GM19467 (cell line): ENCODE measurements at regions not wholly inside any gene's neighbourhood (a gene's known extent, or its start where the extent isn't known, plus 50 kb on each side); places are given as distances from the start of the nearest gene placed in this dataset.

Experiments
- ATAC-seq: cut with Tn5 transposase; IDR thresholded peaks from one replicate; pipeline ENCODE4 v1.9.1; 2021; ENCODE audit warnings: mild to moderate bottlenecking, moderate library complexity; ENCODE audit not compliant: unreplicated experiment

DNA sequence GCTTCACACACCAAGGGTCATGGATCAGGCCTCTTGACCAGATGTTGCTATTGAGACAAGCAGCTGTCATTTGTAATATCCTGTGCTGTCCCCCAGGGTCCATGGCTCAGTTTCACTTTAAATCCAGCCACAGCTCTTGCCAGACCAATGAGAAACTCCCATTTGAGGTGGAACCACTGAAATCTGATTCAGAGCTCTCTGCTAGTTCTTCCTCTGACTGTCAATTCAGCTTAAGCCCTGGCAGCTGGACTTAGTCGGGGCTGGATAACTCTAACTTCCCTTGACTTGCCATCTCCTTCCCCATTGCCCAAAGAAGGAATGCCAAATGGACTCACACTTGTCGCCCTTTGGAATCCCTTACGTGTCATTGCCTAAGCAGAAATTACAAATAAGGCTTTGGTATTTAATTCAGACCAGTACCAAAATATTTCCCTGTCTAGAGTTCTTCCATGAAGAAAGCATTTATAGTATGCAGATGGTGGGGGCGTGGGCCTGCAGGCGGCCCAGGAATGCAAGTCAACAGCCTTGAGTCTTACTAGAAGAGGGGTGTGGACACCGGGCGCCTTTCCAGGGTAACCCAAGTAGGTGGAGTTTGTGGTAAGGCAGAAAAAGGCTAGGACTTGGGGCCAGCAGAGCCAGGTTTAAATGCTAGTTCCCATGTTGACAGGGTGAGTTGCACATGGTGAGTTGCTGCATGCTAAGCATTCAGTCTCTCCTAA is 96.9 kb upstream of the TMPO start:
- ATAC-seq, result peak; percentile 75

DNA sequence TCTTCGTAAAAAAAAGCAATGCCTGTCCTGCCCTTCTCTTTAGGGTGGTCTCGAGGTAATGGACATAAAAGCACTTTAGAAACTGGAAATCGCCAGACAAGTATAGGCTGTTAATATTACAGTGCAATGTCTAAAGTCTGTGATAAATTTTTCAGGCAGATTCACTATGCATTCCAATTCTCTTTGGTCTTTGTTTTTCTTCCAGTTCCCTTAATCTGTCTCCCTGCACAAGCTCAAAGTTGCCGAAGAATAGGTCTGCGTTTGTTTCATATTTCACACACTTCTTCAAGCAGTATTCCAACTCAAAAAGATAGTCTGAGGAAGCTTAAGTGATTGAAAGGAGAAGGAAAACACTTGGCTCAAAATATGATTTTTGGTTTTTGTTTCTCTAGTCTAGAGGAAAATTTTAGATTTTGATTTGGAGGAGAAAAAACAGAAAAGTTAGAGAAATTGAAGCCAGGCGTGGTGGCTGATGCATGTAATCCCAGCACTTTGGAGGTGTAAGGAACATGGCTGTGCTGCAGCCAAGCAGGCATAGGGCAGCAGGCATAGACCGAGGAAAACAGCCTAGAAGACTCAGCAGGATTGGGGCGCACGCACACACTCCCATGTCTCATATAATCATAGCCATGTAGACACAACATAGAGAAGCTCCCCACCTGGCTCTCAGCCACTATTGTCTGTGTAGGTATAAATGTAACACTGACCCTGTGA is 96.2 kb upstream of the TMPO start:
- no peak for ATAC-seq

DNA sequence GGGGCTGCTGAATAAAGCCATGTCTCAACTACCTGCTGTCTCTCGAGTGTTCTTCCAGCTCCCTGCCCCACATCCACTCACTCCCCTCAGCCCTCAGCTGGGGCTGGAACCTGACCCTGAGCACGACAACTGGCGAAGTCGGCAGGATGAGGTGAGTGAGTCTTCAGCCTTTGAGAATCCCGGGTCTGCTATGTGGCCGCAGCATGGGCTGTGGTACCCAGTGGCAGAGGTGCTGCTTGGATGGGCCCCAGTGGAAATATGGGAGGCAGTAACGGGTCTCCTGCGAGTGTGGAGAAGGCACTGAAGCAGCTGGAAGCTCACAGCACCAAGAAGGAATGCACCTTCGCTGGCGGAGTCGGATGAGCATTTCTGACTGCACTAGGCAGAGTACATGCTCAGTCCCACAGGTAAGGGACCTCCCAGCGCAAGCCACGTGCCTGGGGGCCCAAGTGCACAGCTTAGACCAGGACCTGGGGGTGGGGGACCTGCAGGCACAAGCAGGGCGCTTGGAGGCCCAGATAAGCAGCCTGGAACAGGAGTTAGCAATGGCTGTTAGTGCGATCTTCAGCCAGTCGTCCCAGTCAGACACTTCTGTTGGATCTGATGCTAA is 95.5 kb upstream of the TMPO start:
- ATAC-seq, result no peak

DNA sequence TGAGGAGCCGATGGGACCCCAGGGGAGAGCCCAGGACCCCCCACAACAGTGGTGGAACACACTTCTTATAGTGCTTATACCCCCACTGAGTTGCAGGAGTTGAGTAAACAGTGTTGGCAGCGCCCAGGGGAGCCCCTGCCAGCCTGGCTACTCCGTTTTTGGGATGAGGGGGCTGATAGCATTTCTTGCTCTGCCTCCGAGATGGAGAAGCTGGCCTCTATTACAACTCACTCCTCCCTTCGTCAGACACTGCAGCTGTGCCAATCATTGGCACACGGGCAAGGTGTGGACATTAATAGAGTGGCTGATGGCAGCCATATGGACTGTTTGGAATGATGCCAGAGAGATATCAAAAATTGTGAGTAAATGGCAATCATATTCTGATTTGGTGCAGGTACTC is 94.9 kb upstream of the TMPO start:
- ATAC-seq, result no peak

DNA sequence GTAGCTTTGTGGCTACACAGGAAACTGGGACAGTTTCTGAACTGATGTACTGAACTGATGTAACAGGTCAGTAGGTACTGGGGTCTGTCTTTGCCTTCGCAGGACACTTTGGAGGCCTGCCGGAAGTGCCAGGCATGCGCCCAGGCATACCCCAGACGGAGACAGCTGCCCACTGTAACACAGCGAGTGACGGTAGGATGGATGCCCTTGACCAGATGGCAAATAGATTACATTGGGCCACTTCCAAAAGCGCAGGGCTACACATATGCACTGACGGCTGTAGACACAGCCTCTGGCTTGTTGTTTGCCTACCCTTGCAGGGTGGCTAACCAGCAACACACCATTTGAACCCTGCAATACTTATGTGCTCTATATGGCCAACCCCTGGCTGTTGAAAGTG is 94.1 kb upstream of the TMPO start:
- no peak for ATAC-seq

DNA sequence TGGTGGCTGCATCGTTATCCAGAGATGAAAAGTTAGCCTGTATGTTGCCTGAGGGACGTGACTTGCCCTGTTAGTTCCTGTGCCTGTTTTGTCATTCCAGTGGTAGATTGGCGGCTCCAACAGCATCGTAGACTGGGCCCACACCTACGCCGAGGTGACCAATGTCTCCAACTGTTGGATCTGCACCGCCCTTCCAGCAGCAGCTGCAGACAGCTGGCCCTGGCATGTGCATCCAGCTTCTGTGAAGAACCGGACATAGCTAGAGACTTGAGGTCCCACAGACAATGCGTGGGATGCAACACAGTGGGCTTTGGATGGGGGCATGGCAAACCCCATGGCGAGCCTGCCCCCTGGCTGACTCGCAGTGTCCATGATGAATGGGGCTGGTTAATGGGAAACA is 93.0 kb upstream of the TMPO start:
- no peak for ATAC-seq

DNA sequence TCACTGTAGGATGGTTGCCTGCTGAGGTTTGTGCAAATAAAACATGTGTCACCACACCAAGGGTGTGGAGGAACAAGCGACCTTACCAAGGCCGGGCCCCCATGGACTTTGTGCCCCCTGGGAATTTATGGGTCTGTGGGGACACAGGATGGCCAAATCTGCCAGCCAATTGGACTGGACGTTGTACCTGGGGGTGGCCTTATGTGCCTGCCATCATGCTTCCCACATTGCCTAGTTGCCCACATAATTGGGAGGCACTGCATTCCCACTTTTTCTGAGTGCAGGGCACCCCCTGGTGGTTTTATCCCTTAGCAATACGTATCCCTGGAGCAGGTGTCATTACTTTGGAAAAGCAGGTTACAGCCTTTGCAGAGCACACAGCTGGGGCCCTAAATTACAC is 92.6 kb upstream of the TMPO start:
- ATAC-seq, result no peak

DNA sequence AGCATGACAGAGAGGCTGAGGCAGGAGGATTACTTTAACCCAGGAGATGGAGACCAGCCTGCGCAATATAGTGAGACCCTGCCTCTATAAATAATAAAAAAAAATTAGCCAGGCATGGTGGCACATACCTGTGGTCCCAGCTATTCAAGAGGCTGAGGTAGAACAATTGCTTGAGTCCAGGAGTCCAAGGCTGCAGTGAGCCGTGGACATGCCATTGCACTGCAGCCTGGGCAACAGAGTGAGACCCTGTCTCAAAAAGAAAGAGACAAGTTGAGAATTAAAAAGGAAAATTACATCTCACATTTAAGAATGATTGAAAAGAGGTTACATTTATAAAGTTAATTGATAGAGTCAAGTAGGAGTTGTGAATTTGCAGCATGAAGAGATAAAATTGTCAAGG is 91.4 kb upstream of the TMPO start:
- no peak for ATAC-seq

DNA sequence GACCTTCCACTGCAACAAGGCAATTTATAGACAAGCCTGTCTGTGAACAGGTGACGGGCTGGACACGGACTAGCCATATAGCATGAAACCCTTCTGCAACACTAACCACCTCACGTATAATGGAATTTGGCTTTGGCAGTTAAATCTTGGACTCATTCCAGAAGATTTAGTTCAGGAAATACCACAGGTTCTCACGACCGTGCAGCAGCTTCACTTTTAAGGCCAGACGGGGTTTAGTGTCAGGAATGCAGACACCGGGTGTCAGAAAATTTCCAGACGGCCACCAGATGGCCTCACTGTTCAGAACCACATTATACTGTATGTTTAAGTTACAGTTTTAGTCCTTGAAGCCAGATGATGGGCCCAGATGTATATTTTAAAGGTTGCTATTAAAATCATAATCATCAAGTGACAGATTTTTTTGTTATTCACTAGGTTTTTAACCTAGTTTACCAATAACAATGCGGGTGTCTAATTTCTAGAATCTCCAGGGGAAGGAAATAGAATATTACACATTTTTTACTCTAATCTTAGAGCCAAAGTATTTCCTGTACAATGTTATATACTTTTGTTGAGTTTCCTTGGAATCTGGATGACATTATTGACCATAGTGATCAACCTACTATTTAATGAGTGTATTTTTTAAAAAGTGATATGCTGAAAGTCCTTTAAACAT is 90.5 kb upstream of the TMPO start:
- ATAC-seq, result peak; percentile 82

DNA sequence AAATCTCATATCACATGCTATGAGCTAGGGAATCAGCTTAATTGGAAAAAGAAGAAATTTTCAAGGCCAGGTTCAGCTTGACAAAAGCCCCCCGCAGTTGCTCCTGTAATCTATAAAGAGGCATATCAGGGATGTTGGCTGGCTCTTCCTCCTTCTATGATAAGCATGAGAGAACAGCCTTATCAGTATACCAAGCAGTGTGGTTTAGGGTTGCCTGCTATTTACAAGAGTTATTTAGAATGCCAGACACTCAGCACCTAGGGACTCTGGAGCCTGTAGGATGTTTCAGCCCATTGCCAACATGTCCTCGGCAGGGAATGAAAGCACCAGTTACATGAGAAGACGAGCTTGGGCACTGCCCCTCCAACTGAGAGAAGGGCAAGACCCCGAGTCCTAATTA is 89.5 kb upstream of the TMPO start:
- ATAC-seq, result no peak

DNA sequence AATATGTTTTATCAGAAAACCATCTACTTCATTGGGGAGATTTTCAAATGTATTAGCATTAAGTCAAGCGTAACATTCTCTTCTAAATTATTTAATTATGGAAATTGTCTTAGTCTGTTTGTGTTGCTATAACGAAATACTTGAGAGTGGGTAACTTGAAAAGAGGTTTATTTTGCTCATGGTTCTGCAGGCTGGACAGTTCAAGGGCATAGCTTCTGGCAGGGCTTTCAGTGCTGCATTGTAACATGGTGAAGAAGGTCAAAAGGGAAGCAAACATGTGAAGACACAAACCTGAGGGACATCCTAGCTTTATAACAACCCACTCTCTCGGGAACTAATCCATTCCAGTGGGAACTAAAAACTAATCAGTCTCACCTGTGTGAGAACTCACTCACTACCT is 84.3 kb upstream of the TMPO start:
- no peak for ATAC-seq

DNA sequence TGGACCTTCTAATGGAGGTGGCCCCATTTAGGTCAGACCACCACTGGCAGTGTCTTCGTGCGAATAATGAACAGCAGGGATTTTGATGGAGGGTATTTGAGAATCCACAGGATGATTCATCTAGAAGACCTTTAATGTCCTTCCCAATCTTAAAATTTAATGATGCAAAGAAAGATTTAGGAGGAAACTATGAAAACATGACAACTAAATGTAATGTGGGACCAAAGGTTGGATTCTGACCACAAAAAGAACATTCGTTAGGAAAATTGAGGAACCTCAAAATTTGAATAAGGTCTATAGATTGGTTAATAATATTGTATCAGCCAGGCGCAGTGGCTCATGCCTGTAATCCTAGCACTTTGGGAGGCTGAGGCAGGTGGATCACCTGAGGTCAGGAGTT is 78.2 kb upstream of the TMPO start:
- ATAC-seq, result no peak

DNA sequence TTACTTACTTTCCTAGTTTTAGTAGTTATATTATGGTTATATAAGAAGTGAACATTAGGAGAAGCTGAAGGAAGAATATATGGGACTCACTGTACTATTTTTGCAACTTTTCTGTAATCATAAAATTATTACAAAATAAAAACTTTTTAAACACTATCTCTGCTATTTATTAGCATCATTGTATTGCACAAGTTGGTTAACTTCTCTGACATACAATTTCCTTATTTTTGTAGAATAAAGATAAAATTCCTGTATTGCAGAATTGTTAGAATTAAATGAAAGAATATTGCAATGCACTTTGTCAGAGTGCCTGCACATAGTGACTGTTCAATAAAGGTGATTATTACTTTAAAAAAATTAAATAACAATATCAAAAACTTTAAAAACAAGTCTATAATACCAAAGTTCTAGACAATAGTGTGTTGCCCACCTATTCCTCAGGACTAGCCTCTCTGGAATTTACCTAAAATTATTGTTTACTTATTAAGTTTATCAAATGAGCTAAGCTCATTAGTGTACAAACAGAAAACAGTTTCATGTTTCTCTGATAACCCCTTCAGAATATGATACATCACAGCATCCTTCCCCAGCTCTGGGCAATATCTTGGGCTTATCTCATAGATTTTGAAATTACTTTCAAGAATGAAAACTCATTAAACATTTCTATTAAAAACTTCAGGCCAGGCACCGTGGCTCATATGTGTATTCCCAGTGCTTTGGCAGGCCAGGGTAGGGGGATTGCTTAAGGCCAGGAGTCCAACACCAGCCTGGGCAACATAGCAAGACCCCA is 77.4 kb upstream of the TMPO start:
- ATAC-seq, result no peak

DNA sequence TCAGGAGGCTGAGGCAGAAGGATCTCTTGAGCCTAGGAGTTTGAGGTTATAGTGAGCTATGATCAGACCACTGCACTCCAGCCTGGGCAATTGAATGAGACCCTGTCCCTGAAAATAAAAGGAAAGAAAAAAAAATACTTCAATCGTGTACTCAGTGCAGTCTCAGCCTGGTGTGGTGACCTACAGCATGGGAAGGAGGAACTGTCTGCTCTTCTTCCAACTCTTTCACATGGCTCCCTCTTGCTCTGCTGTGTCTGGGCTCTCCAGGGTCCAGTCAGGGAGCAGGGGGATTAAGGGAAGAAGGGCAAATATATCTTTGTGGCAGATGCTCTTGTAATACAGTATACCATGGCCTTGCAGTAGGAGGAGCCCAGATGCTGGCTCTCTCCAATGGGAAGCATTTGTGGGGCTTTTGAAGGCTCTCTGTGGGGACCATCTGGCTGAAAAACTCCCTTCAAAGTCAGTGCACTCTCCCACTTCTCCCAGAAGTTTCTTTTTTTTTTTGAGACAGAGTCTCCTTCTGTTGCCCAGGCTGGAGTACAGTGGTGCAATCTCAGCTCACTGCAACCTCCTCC is 76.6 kb upstream of the TMPO start:
- no peak for ATAC-seq

DNA sequence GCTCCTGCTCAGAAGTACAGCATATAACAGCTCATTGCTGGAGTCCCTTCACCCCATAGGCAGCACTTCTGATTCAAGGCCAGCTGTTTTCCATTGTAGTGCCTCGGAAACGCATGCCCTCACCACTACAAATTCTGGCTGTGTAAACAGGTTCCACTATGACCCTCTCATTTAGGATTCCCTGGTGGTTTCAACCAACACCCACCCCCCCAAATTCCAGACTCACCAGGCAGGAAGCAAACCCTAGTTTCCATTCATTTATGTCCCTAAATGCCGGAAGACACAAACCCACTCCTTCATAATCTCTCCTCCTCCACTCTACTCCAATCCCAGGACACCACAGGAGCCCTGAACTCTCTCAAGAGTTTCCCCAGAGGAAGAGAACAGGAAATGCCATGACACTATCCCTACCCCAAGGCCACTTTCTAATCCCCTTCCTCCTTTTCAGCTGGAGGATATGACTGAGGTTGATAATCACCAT is 75.9 kb upstream of the TMPO start:
- ATAC-seq, result no peak

DNA sequence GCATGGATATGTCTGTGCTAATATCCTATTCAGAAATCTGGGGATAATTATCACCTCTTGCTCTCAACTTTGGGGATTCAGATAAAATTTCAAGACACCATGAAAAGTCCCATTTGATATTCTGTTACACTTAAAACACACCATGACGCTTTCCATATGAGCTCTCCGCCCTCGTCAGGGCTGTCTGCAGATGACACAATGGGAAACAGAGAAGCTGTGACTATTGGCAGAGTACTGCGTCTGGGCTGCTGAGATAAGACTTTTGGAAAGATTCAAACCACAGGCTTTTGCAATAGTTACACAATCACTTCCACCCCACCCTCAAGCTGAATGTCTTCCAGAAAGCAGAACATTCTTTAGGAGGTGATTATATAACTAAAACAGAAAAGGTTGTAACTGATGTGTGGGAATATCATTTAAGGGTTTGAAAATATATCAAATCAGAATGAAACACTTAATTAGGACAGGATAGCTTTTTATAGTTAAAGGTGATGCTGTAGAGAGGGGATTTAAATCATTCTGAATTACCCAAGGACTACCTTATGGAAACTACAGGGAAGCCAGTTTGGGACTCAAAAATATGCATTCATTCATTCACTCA is 75.3 kb upstream of the TMPO start:
- ATAC-seq, result no peak

DNA sequence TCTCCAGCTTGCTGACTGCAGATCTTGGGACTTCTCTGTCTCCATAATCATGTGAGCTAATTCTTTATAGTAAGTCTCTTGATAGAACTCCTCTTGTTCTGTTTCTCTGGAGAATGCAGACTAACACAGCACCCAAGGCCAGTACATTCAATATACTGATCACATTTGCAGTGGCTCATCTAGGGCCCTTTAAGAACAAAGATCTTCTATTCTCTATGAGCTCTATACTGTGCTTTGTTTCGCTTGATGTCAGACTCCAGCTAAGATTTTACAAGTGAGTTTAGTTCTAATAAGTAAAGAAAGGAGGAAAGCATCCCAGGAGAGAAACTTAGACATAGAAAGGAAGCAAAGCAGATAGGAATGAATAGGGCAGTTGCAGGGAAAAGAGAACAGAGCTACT is 69.3 kb upstream of the TMPO start:
- ATAC-seq, result no peak

DNA sequence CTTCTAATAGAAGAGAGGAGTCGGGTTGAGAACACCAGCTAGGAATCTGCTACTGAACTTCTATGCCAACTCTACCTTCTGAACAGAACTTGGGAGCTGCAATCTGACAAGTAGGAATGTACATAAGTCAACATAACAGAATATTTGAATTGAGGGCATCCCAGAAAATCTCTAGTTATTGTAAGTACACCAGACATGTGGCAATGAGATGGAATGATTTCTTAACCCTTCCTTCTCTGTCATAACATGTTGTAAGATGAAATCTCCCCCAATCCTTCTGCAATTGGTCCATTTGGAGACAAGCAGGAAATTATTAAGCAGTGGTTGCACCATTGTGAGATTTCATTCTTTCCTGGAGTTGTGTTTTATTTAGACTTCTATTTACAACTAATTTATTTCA is 68.7 kb upstream of the TMPO start:
- ATAC-seq, result no peak

DNA sequence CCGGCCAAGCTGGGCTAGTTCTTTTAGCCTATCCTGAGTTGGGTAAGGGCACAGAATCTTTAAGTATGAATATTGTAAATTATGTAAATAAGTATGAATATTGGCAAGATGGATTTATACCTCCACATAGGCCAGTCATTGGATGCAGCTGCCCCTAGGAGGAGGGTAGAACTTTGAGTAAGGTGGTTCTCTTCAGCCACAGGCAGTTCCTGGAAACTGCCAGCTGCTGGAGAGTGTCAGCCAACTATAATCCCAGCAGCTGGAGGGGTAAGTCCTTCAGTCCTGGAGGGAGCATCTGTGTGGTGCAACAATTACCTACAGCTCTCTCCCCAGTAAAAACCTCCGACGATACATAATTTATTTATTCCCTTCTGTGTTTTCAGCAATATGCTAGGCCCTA is 65.8 kb upstream of the TMPO start:
- no peak for ATAC-seq

DNA sequence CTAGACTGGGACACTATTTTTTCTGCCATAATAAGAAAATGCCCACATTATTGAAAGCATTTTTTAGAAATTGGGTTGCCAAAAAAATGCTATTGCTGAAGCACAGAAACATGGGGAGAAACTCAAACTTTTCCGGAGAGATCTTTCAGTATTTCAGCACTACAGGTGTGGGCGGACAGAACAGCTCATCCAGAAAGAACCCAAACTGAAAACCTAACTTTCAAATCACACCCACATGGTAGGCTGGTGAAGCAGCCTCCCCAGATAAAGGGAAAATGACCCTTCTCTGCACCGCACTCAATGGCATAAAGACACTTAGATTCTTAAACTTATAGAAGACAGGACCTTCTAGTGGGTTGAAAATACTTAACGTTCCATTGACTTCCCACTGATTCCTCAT is 62.3 kb upstream of the TMPO start:
- no peak for ATAC-seq
